ENCODE measurements at regions not wholly inside any gene's neighbourhood (a gene's known extent, or its start where the extent isn't known, plus 50 kb on each side); places are given as distances from the start of the nearest gene placed in this dataset.

GRCh38 chr4:128381748-128382559 lies 94.3 kb upstream of the PGRMC2 start:
- no peak for DNase-seq

DNA sequence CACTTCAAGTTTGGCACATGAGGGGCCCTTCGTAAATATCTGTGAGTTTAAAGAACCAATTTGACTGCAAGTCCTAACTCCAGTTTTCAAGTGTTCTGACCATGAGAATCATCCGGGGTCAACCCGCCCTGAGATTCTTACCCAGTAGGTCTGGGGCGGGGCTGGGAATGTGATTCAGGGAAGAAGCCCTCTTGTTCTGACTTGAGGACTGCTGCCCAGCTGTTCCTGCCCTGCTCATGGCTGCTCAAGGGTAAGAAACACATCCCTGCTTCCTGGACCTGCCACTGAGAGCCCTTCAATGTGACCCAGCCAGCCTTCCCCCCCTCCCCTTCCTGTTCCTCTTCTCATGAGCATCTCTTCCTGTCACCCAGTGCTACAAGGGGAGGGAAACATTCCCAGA lies 92.7 kb upstream of the PGRMC2 start:
- peak; percentile 52 for DNase-seq

DNA sequence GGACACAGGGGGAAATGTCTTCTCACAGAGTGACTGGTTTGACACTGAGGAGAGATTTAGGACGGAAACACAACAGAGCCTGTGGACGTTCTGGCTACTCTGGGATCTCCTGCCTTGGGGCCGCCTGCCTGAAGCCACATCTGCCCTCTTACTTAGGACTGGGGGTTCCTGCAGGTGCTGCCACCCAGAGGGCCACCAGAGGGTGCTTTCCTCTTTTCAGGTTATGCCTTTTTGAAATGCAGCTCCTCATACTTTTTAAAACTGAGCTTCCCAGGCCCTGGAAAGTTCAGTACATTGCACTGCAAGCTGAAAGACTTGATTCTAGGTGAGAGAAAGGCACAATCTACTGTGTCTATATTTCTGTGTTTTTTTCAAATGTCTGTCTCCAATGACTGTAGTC lies 92.2 kb upstream of the PGRMC2 start:
- peak; percentile 68 for DNase-seq

GRCh38 chr4:128378668-128379067 lies 91.1 kb upstream of the PGRMC2 start:
- DNase-seq: no peak

DNA sequence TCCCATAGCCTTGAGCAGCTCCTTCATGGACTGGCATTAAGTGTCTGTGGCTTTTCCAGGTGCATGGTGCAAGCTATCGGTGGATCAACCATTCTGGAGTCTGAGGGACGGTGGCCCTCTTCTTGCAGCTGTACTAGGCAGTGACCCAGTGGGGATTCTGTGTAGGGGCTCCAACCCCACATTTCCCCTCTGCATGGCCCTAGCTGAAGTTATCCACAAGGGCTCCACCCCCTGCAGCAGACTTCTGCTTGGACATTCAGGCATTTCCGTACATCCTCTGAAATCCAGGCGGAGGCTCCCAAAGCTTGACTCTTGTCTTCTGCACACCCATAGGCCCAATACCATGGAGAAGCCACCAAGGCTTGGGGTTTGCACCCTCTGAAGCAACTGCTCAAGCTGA lies 89.3 kb upstream of the PGRMC2 start:
- no peak for DNase-seq

GRCh38 chr4:128376303-128376702 lies 88.7 kb upstream of the PGRMC2 start:
- DNase-seq: no peak

GRCh38 chr4:128373628-128374027 lies 86.0 kb upstream of the PGRMC2 start:
- no peak for DNase-seq

DNA sequence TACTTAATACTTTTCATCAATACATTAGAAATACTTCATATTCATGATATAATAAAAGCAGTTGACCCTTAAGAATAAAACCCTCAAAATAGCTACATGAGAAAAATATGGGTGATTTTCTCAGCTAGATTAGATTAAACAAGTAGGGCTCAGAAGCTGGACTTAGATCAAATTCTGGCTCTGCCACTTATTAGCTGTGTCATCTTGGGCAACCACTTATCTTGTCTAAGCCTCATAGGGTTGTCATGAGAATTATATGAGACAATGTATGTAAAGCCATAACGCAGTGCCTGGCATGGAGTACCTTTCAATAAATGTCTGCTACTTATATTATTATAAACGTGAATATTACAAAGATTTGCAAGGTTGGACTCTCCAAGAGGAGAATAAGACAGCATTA lies 84.3 kb upstream of the PGRMC2 start:
- DNase-seq: no peak

DNA sequence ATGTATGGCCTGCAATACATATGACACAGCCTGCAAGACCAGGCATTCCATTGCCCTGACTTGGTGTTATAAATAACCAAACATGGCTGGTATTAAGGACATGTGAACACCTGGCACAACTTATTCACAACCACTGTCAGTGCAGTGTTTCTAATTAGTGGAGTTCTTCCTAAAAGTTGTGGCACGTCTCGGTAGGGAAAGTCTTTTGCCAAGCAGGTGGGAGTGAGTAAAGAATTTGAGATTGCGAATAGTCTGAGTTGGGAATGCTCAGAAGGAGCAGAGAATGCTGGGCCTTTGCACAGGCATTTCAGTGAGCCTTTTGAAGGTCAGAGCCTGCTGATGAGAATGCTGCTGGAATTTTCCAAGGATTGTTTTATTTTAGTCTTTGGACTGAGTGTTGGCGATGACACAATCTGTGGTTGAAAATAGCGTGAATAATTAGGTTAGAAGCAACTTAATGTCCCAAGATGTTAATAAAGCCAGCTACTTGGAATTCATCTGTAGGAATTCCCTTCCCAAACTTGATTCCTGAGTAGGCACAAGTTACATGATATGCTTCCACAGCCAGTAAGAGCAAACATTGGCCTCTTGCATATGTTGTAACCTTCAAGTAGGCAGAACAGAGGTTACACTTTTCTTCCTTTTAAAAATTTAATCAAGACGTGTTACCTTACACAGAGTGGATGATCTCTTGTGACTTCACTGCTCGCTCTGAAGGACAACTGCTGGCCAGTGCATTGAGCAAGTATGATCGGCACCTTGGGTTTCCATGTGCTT lies 83.6 kb upstream of the PGRMC2 start:
- DNase-seq: no peak

- no peak for DNase-seq
Measured at GRCh38 chr4:128366212-128366611, 78.6 kb upstream of the PGRMC2 start.

DNA sequence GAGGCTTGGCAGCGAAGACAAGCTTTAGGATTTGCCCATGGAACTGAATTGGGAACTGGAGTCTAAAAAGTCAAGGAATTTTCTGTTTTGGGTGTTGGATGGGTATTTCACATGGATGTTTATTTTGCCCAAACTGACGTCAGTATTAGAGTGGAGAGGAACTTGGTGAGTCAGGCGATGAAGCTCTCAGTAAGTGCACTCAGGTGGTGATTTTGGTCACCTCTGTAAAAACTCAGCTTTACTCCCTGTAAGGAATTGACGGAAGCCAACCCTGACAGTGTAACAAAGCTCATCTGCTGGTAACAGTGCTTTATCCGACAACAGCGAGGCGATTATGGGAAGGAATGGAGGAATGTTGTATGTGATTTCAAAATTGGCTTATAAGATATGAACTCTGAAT lies 77.0 kb upstream of the PGRMC2 start:
- DNase-seq: peak; percentile 41

DNA sequence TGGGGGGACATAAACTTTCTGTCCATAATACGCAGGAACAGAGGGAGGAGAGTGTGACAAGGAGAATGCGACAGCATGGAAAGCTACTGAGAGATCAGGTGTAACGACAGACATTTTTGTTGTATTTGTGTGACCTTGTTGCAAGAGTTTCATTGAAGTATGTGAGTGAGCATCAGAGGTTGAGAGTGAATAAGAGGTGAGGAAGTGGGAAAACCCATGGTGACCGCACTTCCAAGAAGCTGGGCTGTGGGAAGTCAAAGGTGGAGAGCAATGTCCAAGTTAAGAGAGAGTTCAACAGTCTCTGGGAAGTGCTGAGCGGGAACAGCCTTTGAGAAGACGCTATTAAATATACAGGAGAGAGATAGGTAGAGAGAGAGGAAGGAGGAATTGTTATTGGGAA lies 76.4 kb upstream of the PGRMC2 start:
- DNase-seq: no peak

GRCh38 chr4:128362760-128363159 lies 75.1 kb upstream of the PGRMC2 start:
- DNase-seq: no peak

DNA sequence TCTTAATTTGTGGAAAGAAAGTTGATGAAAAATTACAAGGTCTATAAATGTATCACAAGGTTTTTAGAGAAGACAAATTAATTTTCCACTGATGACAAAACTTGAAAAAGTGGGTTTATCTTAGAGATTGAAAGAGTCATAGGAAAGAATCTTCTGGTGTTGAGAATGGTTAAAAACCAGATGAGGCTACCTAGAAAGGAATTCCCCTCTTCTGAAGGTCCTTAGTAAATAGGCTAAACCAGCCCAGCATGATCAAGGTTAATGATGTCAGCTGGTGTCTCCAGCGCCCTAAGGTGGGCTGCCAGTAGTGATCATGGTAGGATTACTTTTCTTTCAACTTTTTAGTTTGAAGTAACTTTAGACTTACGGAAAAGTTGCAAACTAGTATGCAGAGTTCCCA lies 71.8 kb upstream of the PGRMC2 start:
- DNase-seq: no peak

- DNase-seq: no peak
Measured at GRCh38 chr4:128358913-128359279, 71.3 kb upstream of the PGRMC2 start.

- peak; percentile 36 for DNase-seq
Measured at GRCh38 chr4:128358231-128358912, 70.8 kb upstream of the PGRMC2 start.

GRCh38 chr4:128357286-128357685 lies 69.7 kb upstream of the PGRMC2 start:
- DNase-seq: no peak

DNA sequence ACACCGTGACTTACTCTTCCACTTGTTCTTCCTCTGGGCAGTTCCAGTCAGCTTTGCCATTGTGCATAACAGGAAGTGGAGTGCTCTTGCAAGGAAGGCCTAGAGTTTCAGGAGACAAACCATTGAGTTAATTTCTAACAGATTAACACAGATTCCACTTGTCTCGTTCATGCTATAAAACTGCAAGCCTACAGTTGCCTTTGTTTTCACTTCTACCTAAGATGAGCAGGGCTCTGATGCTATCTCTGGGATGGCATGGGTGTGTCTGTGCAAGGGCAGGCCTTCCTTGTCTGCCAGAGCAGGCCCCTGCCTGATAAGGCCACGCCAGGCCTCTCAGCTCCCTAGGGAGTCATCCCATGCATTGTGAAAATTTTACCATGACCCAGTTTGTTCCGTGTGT lies 67.7 kb upstream of the PGRMC2 start:
- peak; percentile 36 for DNase-seq

GRCh38 chr4:128354205-128354821 lies 66.7 kb upstream of the PGRMC2 start:
- peak; percentile 76 for DNase-seq

GRCh38 chr4:128353791-128354190 lies 66.2 kb upstream of the PGRMC2 start:
- DNase-seq: peak; percentile 51

GRCh38 chr4:128351502-128351901 lies 63.9 kb upstream of the PGRMC2 start:
- no peak for DNase-seq

DNA sequence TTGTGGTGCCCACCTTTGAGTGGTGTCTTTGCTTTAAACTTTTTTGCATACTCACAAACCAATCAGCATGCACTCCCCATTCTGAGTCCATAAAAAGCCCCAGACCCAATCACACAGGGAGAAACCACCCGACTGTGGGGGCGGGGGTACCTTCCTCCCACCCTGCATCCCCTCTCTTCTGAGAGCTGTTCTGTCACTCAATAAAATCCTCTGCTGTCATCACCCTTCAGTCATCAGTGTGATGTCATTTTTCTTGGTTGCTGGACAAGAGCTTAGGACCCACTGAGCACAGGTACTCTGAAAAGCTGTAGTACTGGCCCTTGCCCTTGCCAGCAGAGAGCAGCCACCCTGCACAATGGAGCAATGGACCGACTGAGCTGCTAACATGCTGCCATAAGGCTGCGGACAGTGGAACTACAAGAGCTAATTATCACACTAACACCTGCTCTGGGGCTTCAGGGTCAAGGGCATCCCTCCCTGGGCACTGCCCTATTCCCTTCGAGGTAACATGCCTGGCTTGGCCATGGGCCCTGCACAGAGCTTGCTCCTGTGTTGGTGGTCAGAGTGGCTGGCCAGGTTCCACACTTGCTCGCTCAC lies 62.9 kb upstream of the PGRMC2 start:
- peak; percentile 62 for DNase-seq

DNA sequence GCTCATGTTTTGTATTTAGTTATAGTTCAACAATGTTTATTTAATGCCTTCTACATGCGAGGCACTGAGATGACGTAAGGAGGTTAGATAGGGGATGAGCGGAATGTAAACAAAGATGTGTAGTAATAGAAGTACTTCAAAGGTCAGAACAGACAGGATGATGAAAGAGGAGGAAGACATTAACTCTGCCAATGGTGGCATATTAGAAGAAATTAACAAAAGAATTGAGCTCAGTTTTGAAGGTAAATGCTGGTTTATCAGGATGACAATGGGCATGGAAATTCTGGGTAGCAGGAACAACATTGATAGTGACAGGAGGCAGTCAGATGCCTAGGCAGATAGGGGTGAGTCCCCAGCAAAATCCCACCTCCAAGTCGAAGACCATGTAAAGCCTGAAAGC lies 62.3 kb upstream of the PGRMC2 start:
- DNase-seq: peak; percentile 94

Measured in DMS53 (cell line).